ENCODE measurements at regions not wholly inside any gene's neighbourhood (a gene's known extent, or its start where the extent isn't known, plus 50 kb on each side); places are given as distances from the start of the nearest gene placed in this dataset.

DNA sequence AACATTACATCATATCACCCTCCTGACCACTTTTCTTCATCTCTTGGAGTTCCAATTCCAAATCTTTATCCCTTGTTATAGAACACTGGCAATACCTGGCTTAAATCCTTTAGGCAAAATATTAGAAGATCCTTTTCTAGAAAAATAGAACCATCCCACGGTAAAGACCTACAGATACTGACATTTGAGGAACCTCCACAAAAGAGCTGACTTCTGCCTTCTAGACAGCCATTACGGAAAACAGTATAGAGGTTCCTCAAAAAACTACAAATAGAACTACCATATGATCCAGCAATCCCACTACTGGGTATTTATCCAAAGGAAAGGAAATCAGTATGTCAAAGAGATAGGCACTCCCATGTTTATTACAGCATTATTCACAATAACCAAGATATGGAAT lies 241.7 kb upstream of the AMIGO2 start:
- Histone ChIP-seq H2AFZ (ENCODE audit: low read depth, low read length, severe bottlenecking) (no peak overlapping the region), H3K9ac (ENCODE audit: low read length) (no peak overlapping the region)

DNA sequence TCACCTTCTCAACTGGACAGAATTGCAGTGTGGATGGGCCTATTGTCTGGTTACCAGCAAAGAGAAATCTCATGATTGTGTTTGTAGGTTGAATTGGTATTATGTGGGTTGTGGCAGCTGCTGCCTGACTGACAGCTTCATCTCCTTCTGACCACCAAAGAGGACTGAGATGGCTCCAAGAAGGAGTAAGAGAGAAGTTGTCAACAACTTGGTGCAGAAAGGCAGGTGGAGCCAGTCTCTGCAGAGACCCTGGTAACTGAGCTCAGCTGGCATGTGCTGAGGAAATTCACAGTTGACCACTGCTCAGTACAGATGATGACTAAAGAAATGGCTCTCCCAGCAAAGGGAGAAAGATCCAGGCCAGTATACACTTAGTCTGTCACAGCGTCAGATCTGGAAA lies 240.0 kb upstream of the AMIGO2 start:
- Histone ChIP-seq H4K20me1 (ENCODE audit: low read depth, low read length) (no peaks in the 10 kb centered on the region), H3K27ac (ENCODE audit: low read depth, low read length) (0 out of 2 replicates have a peak overlapping the region, but pooled peaks have one; percentile 2), H3K4me3 (ENCODE audit: insufficient read depth, low read length, poor library complexity, severe bottlenecking) (no peak overlapping the region), H2AFZ (ENCODE audit: low read depth, low read length, severe bottlenecking) (peak overlapping the region; percentile 47), H3K27me3 (ENCODE audit: low read length) (no peaks in the 10 kb centered on the region), H3K9me2 (replicated peaks; ENCODE audit: insufficient read depth, low read length) (no peaks in the 10 kb centered on the region), H3K79me2 (ENCODE audit: insufficient read depth, low read length) (no peaks in the 10 kb centered on the region), H3K9ac (ENCODE audit: low read length) (no peak overlapping the region), H3K4me2 (ENCODE audit: low read depth, low read length, poor library complexity, severe bottlenecking) (no peak overlapping the region), H3K36me3 (ENCODE audit: low read length) (no peaks in the 10 kb centered on the region), H3F3A (ENCODE audit: insufficient read depth) (peaks cover 4% of the 10 kb centered on the region; the same call in 1 of the 2 replicates), H3K9me3 (ENCODE audit: insufficient read depth, low read length) (no peaks in the 10 kb centered on the region)
- no peak for TF ChIP-seq EZH2phosphoT487 (conservative IDR thresholded peaks at IDR 0.05; ENCODE audit: low read length)
- TF ChIP-seq, protein P1, sequence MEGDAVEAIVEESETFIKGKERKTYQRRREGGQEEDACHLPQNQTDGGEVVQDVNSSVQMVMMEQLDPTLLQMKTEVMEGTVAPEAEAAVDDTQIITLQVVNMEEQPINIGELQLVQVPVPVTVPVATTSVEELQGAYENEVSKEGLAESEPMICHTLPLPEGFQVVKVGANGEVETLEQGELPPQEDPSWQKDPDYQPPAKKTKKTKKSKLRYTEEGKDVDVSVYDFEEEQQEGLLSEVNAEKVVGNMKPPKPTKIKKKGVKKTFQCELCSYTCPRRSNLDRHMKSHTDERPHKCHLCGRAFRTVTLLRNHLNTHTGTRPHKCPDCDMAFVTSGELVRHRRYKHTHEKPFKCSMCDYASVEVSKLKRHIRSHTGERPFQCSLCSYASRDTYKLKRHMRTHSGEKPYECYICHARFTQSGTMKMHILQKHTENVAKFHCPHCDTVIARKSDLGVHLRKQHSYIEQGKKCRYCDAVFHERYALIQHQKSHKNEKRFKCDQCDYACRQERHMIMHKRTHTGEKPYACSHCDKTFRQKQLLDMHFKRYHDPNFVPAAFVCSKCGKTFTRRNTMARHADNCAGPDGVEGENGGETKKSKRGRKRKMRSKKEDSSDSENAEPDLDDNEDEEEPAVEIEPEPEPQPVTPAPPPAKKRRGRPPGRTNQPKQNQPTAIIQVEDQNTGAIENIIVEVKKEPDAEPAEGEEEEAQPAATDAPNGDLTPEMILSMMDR (IDR thresholded peaks at IDR 0.05; ENCODE audit: insufficient read depth, low read length, poor library complexity, severe bottlenecking) = no peak

More for the DNA sequence above, 241.7 kb upstream of the AMIGO2 start:
- H3K4me3 ChIP-seq (ENCODE audit: insufficient read depth, low read length, poor library complexity, severe bottlenecking) = no peak overlapping the region
- H4K20me1 ChIP-seq (ENCODE audit: low read depth, low read length) = no peaks in the 10 kb centered on the region
- no peaks in the 10 kb centered on the region for H3K79me2 ChIP-seq (ENCODE audit: insufficient read depth, low read length)
- no peak overlapping the region for H3K27ac ChIP-seq (ENCODE audit: low read depth, low read length)
- peaks cover 4% of the 10 kb centered on the region; the same call in 1 of the 2 replicates for H3F3A ChIP-seq (ENCODE audit: insufficient read depth)
- TF ChIP-seq, protein P1 (IDR thresholded peaks at IDR 0.05; ENCODE audit: insufficient read depth, low read length, poor library complexity, severe bottlenecking) = no peak
- TF ChIP-seq EZH2phosphoT487 (conservative IDR thresholded peaks at IDR 0.05; ENCODE audit: low read length) = no peak
- H3K36me3 ChIP-seq (ENCODE audit: low read length) = no peaks in the 10 kb centered on the region
- no peaks in the 10 kb centered on the region for H3K9me2 ChIP-seq (replicated peaks; ENCODE audit: insufficient read depth, low read length)
- no peak overlapping the region for H3K4me2 ChIP-seq (ENCODE audit: low read depth, low read length, poor library complexity, severe bottlenecking)
- no peaks in the 10 kb centered on the region for H3K9me3 ChIP-seq (ENCODE audit: insufficient read depth, low read length)
- H3K27me3 ChIP-seq (ENCODE audit: low read length) = no peaks in the 10 kb centered on the region

DNA sequence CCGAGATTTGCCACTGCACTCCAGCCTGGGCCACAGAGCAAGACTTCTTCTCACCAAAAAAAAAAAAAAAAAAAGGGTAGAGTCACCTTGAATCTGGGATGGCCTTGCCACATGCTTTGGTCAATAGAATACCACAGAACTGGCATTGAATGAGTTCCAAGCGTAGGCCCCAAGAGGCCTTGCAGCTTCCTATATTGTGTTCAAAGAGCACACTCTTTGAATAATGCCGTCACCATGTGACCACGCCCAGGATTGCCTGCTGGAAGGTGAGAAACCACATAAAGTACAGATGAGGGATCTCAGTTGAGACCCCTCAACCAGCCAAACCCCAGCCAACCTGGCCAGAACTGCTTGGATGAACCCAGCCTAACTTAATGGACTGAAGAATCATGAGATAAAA lies 239.2 kb upstream of the AMIGO2 start:
- Histone ChIP-seq H3F3A (ENCODE audit: insufficient read depth) (peaks cover 4% of the 10 kb centered on the region; the same call in 1 of the 2 replicates), H3K79me2 (ENCODE audit: insufficient read depth, low read length) (no peaks in the 10 kb centered on the region), H3K9me3 (ENCODE audit: insufficient read depth, low read length) (no peaks in the 10 kb centered on the region), H3K9me2 (replicated peaks; ENCODE audit: insufficient read depth, low read length) (no peaks in the 10 kb centered on the region), H3K27ac (ENCODE audit: low read depth, low read length) (no peak overlapping the region), H3K36me3 (ENCODE audit: low read length) (no peaks in the 10 kb centered on the region), H3K4me3 (ENCODE audit: insufficient read depth, low read length, poor library complexity, severe bottlenecking) (no peak overlapping the region), H3K4me2 (ENCODE audit: low read depth, low read length, poor library complexity, severe bottlenecking) (no peak overlapping the region), H3K9ac (ENCODE audit: low read length) (no peak overlapping the region), H4K20me1 (ENCODE audit: low read depth, low read length) (no peaks in the 10 kb centered on the region), H3K27me3 (ENCODE audit: low read length) (no peaks in the 10 kb centered on the region), H2AFZ (ENCODE audit: low read depth, low read length, severe bottlenecking) (peak overlapping the region; percentile 47)
- no peak for TF ChIP-seq EZH2phosphoT487 (conservative IDR thresholded peaks at IDR 0.05; ENCODE audit: low read length)
- TF ChIP-seq, protein P1 (IDR thresholded peaks at IDR 0.05; ENCODE audit: insufficient read depth, low read length, poor library complexity, severe bottlenecking) = no peak
